Adrenal gland (tissue), 5 donors: ENCODE measurements at regions not wholly inside any gene's neighbourhood (a gene's known extent, or its start where the extent isn't known, plus 50 kb on each side); places are given as distances from the start of the nearest gene placed in this dataset.

ENCODE experiments used
- CTCF ChIP-seq, 6 experiments: fragments of 450-650 bp in 4 of 6; fragments of 200-600 bp in 2 of 6; sonication (generic) in 1 of 6; IDR thresholded peaks; 1 replicate in 5 of 6; 2 replicates in 1 of 6; pipeline versions ENCODE4 v1.5.1 to v1.8.0; 2016 to 2021; ENCODE audit warnings: antibody characterized with exemption in 6 of 6, mild to moderate bottlenecking in 2 of 6, moderate library complexity in 1 of 6
- POLR2A ChIP-seq, 2 donors: fragments of 450-650 bp; IDR thresholded peaks; one replicate each; pipeline ENCODE4 v1.6.1; 2017; ENCODE audit warnings: antibody characterized with exemption in 2 of 2, mild to moderate bottlenecking in 2 of 2, moderate library complexity in 1 of 2
- donor health status: DM: no; HTN: no; CAD: no.

GRCh38 chr2:155145758-155146229, 447.3 kb downstream of the KCNJ3 start:
- TF ChIP-seq CTCF (IDR thresholded peaks at IDR 0.05) = no peak
- no peak for TF ChIP-seq POLR2A (IDR thresholded peaks at IDR 0.05)
